Activated CD4-positive, alpha-beta T cell treated with anti-CD3 and anti-CD28 coated beads for 24 hours (primary cell): ENCODE measurements at regions not wholly inside any gene's neighbourhood (a gene's known extent, or its start where the extent isn't known, plus 50 kb on each side); places are given as distances from the start of the nearest gene placed in this dataset.

ENCODE experiments used
- DNase-seq, 2 donors: peaks; one replicate each; pipeline ENCODE4 v3.0.0-alpha.2; 2020; ENCODE audit warnings: low read depth in 2 of 2

- DNase-seq, result no peak
Measured at GRCh38 chr11:43626798-43627197, 53.7 kb upstream of the HSD17B12 start.
